HG02759 (cell line): ENCODE measurements at regions not wholly inside any gene's neighbourhood (a gene's known extent, or its start where the extent isn't known, plus 50 kb on each side); places are given as distances from the start of the nearest gene placed in this dataset.

ENCODE experiments used
- ATAC-seq: cut with Tn5 transposase; IDR thresholded peaks from one replicate; pipeline ENCODE4 v1.9.1; 2021; ENCODE audit warnings: mild to moderate bottlenecking, moderate library complexity; ENCODE audit not compliant: unreplicated experiment

DNA sequence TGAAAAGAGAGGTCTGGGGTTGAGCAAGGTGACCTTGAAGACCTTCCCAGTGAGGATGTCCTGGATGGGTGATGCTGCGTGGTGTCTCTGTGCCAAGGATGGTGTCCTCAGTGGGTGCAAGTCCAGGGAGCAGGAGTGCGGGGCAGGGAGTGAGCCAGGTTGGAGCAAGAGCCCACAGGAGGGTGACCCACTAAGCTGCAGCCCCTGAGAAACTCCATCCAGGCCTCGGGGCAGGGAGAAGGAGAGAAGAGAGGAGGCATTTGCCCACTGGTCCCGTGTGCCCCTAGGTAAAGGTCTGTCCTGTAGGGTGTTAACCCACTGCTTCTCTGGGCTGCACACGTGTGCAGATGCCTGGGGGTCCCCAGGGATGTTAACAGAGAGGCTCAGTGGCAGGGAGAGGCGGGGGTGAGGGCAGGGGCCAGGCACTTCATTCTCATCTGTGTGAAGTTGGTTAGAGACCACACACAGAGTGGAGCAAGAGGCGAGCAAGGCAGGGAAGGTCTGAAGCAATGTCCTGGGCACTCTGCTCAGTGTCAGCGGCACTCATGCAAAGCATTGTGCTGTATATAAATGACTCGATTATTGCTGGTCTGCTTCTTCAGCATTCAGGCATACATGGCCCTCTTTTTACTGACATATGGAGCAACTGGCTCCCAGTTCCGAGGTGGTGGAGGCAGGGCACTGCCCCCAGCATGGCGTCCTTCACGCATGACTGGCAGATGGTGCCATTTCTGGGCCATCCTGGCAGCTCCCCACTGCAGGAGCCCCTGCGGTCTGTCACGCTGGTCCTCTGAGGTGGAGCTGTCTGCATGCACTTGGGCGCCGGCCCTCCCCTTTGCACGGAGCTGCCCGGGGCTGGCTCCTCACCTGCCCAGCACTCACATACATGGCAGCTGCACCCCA lies 117.2 kb upstream of the HS6ST1 start:
- no peak for ATAC-seq

- ATAC-seq = no peak
These were observed 118.0 kb upstream of the HS6ST1 start for GRCh38 chr2:128436479-128437203.

DNA sequence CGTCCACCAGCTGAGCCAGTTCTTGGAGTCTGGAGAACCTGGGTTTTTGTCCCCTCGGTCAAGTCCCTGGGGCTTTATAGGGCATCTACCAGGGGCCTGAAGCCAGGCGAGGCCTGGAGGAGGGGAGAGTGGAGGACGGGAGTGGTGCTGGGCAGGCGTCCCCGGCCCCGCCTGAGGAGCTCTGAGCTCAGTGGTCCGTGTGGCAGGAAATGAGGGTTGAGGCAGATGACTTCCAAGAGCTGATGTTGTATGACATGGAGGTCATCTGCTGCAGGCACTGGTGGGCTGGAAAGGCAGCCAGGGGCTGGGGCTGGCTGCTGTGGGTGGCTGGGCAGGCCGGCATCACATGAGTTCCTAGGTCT lies 118.5 kb upstream of the HS6ST1 start:
- no peak for ATAC-seq

DNA sequence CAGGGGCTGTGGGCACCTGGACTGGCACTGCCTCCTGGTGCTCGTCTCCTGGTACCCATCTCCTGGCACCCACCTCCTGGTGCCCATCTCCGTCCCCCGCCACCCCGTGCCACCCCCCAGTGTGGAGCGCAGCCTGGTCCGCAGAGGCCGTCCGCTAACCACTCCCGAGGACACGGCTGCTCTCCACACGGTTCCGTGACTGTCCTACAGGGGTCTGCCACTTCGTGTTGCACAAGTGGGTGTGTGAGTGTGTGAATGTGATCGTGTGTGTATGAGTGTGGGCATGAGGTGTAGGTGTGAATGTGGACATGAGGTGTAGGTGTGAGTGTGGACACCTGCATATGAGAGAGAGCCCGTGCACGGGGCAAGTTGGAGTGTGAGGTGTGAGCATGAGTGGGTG lies 119.4 kb upstream of the HS6ST1 start:
- ATAC-seq = no peak

DNA sequence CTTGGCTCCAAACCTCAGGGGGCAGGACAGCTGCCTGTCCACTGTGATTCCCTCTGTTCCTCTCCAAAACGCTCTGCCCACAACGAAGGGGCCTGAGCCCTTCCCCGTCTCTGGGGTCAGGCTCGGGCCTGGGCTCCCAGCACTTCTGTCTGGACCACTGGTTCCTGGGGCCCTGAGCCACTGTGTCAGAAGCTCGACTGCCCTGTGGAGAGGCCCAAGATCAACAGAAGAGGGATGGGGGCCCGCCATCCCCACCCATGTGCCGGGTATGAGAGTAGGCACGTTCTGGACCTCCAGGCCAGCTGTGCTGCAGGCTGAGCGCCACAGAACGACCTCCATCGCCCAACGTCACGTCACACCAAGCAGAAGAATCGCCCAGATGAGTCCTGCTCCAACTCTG lies 119.9 kb upstream of the HS6ST1 start:
- ATAC-seq = no peak

DNA sequence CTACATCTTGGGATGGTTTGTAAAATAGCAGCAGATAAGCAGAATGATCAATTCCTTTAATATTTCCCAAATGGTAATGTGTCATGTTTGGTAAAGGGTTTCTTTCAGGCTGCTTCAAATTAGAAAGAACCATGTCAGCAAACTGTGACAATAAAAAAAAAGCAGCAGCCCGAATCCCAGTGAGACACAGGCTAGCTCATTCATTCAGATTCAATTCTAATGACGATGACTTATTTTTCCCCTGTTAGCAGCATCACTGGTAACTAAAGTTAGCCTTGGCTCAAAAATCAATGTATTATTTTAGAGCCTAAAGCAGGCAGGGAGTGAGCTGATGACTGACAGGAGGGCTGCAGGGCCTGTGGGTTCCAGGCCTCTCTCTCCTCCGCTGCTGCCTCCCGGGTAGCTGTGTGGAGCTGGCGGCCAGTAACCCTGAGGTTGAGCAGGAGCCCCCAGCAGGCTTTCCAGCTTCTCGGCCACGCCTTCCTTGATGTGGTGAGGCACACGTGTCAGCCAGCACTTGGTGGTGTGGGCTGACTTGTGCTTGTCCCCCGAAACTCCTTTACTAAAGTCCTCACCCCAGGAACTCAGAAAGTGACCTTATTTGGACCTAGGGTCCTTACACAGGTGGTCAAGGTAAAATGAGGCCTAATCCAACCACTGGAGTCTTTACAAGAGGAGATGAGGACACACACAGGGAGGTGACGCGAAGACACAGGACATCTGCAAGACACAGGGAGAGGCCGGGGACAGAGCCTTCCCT lies 120.5 kb upstream of the HS6ST1 start:
- ATAC-seq = no peak

- no peak for ATAC-seq
These were observed 121.4 kb upstream of the HS6ST1 start for GRCh38 chr2:128439791-128440665.

- ATAC-seq = no peak
These were observed 122.1 kb upstream of the HS6ST1 start for GRCh38 chr2:128440666-128441340.

DNA sequence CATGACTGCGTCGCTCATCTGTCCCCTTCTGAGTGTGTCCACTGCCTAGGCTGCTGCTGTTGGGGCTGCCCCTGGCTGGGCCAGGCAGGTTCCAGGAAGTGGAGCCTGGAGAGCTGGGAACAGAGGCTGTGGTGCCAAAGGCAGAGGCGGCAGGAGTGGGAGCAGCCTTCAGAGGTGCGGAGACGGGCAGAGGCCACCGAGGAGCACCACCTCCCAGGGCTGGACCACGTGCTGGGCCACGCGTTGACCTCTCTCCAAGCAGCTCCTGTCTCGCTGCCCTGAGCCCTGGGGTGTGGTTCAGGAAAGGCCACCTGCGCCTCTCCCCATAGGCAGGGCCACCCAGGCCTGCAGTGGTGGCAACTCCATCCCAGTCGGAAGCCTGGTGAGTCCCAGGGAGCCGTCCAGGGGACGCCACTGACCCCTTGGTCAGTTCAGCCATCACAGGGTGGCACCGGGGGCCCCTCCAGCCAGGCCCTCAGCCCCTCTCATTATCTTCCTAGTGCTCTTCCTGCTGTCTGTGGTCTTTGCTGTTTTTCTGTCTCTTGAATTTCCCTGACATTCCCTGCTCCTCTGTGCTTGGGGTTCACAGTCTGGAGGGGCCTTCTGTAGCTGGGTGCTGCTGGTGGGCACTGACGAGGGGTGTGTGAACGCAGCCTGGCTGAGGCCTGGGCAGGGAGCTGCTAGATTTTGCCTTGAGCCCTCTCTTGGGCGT lies 122.8 kb upstream of the HS6ST1 start:
- no peak for ATAC-seq

- ATAC-seq = no peak
These were observed 123.5 kb upstream of the HS6ST1 start for GRCh38 chr2:128442053-128442751.

GRCh38 chr2:128442891-128443302 lies 124.2 kb upstream of the HS6ST1 start:
- ATAC-seq = no peak

GRCh38 chr2:128444121-128444771 lies 125.6 kb upstream of the HS6ST1 start:
- ATAC-seq = no peak

GRCh38 chr2:128444816-128445522 lies 126.3 kb upstream of the HS6ST1 start:
- ATAC-seq = no peak

GRCh38 chr2:128445523-128445900 lies 126.8 kb upstream of the HS6ST1 start:
- no peak for ATAC-seq

DNA sequence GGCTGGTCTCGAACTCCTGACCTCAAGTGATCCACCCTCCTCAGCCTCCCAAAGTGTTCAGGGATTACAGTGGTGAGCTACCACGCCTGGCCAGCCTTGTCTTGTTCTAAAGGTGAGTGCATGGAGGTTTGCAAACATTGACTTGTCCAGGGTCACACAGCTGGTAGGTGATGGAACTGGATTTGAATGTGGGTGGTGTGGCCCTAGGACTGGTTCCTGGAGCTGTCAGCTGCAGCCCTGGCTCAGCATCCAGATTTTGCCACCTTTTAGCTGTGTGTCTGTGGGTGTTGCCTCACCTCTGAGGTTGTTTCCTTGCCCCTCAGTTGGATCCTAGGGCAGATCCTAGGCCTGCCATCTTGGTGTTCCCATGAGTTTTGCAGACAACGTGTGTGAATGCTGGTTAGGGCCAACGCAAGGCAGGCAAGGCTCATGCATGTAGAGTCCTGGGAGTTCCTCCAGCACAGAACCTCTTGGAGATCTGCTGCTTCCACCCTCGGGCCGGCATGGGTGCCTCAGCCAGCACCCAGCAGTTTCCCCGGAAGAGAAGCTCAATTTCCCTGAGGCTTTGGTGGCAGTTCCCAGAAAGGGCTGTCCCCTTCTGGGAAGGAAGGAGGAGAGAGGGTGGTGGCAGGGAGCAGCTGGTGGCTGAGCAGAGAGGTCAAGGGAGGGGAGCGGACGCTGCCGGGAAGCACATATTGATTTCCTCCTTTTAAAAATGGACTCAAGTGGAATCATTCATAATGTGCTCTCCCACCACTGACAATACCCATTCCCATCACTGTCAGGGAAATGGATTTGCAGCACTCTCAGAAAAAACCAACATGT lies 127.6 kb upstream of the HS6ST1 start:
- ATAC-seq = no peak

DNA sequence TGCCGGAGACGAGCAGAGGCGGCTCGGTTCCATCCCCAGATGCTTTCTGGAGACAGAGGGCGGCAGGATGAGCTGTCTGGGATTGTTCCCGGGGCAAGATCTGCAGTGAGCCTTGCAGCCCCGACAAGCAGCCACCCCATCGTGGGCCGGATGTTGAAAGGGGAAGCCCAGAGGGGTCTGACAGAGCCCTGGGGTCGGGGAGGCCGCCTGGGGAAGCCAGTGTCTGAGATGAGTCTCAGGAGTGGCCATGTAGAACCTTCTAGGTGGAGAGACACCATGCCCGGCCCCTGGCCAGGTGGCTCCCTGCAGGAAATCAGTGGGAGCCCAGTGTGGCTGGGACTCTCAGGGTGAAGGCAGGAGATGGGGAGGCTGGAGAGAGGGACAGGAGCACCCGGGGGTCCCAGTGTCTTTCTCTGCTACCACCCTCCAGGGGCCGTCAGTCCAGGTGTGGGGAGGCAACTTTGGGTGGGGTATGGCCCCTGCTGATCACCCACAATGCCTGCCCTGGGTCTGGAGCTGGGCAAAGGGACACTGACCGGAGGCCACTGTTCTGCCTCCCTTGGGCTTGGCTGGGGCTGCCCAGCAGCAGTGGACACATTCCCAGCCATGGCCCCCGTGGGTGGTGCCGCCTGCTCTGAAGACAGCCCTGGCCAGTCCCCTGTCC lies 128.3 kb upstream of the HS6ST1 start:
- ATAC-seq = no peak
